Tibial nerve (tissue), 4 donors: ENCODE measurements at regions not wholly inside any gene's neighbourhood (a gene's known extent, or its start where the extent isn't known, plus 50 kb on each side); places are given as distances from the start of the nearest gene placed in this dataset.

Source experiments
- EP300 ChIP-seq, 2 donors: sonication (generic); formaldehyde crosslinking; IDR thresholded peaks; one replicate each; pipeline ENCODE4 v1.6.1; 2017; ENCODE audit warnings: antibody characterized with exemption in 2 of 2, mild to moderate bottlenecking in 1 of 2
- POLR2A ChIP-seq, 2 donors: fragments of 450-650 bp; IDR thresholded peaks; one replicate each; pipeline ENCODE4 v1.6.1; 2017; ENCODE audit warnings: antibody characterized with exemption in 2 of 2, mild to moderate bottlenecking in 2 of 2, moderate library complexity in 2 of 2
- TF ChIP-seq, protein P1 (sequence below), 5 experiments: fragments of 200-600 bp in 3 of 5; fragments of 450-650 bp in 2 of 5; sonication (generic) in 3 of 5; IDR thresholded peaks; one replicate each; pipeline ENCODE4 v1.5.1; 2016 to 2019; ENCODE audit warnings: antibody characterized with exemption in 5 of 5, mild to moderate bottlenecking in 3 of 5, moderate library complexity in 2 of 5

- TF ChIP-seq, protein P1, sequence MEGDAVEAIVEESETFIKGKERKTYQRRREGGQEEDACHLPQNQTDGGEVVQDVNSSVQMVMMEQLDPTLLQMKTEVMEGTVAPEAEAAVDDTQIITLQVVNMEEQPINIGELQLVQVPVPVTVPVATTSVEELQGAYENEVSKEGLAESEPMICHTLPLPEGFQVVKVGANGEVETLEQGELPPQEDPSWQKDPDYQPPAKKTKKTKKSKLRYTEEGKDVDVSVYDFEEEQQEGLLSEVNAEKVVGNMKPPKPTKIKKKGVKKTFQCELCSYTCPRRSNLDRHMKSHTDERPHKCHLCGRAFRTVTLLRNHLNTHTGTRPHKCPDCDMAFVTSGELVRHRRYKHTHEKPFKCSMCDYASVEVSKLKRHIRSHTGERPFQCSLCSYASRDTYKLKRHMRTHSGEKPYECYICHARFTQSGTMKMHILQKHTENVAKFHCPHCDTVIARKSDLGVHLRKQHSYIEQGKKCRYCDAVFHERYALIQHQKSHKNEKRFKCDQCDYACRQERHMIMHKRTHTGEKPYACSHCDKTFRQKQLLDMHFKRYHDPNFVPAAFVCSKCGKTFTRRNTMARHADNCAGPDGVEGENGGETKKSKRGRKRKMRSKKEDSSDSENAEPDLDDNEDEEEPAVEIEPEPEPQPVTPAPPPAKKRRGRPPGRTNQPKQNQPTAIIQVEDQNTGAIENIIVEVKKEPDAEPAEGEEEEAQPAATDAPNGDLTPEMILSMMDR (IDR thresholded peaks at IDR 0.05) = no peak
- TF ChIP-seq POLR2A (IDR thresholded peaks at IDR 0.05) = no peak
- TF ChIP-seq EP300 (IDR thresholded peaks at IDR 0.05) = no peak
Observed at GRCh38 chr3:187481426-187481825, 113.2 kb downstream of the RTP4 start.
